ENCODE measurements at regions not wholly inside any gene's neighbourhood (a gene's known extent, or its start where the extent isn't known, plus 50 kb on each side); places are given as distances from the start of the nearest gene placed in this dataset.

DNA sequence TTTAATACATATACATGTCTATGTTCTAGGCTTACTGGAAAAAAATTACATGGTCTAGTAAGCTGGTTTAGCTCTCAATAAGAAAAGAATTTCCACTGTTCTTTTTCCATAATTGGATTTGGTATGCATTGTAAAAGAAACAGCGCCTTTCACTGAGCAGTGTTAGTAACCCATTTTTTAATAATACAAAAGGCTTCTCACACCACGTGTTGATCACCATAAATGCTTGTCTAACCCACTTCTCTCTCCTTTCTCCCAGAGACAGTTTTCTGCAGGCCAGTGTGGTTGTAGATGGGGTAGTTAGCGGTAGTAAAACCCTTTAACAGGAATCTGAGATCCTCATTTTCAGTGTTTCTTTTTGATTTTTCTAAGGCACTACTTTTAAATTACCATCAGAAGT lies 348.7 kb upstream of the MANEA start:
- no peak overlapping the region for H3K4me2 ChIP-seq (ENCODE audit: insufficient read depth, low read length)
- ChIA-PET POLR2A (no interaction called here), CTCF (no interaction called here)
- no peaks in the 10 kb centered on the region for H4K20me1 ChIP-seq (replicated peaks; ENCODE audit: control insufficient read depth, extremely low read depth, insufficient read depth, low read length)
- DNase-seq (ENCODE audit: low read depth, low spot score) (no peak), FAIRE-seq (no peak)
- no peaks in the 10 kb centered on the region for H3K36me3 ChIP-seq (ENCODE audit: control insufficient read depth in 2 of 2, extremely low read depth in 1 of 2, insufficient read depth in 2 of 2, low read length in 2 of 2)
- H2AFZ ChIP-seq (ENCODE audit: low read depth, low read length) = no peak overlapping the region
- no peaks in the 10 kb centered on the region for H3K27me3 ChIP-seq (ENCODE audit: control insufficient read depth in 2 of 2, insufficient read depth in 2 of 2, low read length in 2 of 2)
- no peak overlapping the region for H3K27ac ChIP-seq (ENCODE audit: insufficient read depth, low read depth, low read length)
- no peaks in the 10 kb centered on the region for H3K9me1 ChIP-seq (replicated peaks; ENCODE audit: control insufficient read depth, extremely low read depth, insufficient read depth, low read length)
- H3K9ac ChIP-seq (replicated peaks; ENCODE audit: extremely low read depth, insufficient read depth, low read length) = no peak overlapping the region
- no peaks in the 10 kb centered on the region for H3K79me2 ChIP-seq (ENCODE audit: control insufficient read depth, insufficient read depth, low read length)
- H3K4me3 ChIP-seq (replicated peaks in 1 of 3; ENCODE audit: insufficient read depth in 1 of 3, low read depth in 1 of 3, low read length in 3 of 3) = no peak overlapping the region
- no peak for TF ChIP-seq POLR2A (IDR thresholded peaks at IDR 0.05; ENCODE audit: low read depth, low read length)
- TF ChIP-seq POLR2AphosphoS5 (IDR thresholded peaks at IDR 0.05; ENCODE audit: insufficient read depth, low read depth, low read length) = no peak
- no peak for TF ChIP-seq EZH2 (IDR thresholded peaks at IDR 0.05; ENCODE audit: borderline replicate concordance, low read depth, low read length, severe bottlenecking)
- no peak for TF ChIP-seq MYC (IDR thresholded peaks at IDR 0.05; ENCODE audit: low read depth, low read length)
- TF ChIP-seq, protein P1, sequence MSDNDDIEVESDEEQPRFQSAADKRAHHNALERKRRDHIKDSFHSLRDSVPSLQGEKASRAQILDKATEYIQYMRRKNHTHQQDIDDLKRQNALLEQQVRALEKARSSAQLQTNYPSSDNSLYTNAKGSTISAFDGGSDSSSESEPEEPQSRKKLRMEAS (IDR thresholded peaks at IDR 0.05; ENCODE audit: insufficient read depth, insufficient read length) = no peak
- BruUV-seq (replicated peaks) = no TSS peak
- intact Hi-C loops (cut with micrococcal nuclease) (no loop called here), dilution Hi-C loops (cut with MboI; ENCODE audit: extremely low pct_ligation_motif_present, low sequenced_read_pairs) (no loop called here)
- no peaks in the 10 kb centered on the region for H3K9me3 ChIP-seq (replicated peaks; ENCODE audit: control insufficient read depth, insufficient read depth, low read length)
- H3K4me1 ChIP-seq (ENCODE audit: control insufficient read depth, extremely low read depth, insufficient read depth, low read length) = no peaks in the 10 kb centered on the region

DNA sequence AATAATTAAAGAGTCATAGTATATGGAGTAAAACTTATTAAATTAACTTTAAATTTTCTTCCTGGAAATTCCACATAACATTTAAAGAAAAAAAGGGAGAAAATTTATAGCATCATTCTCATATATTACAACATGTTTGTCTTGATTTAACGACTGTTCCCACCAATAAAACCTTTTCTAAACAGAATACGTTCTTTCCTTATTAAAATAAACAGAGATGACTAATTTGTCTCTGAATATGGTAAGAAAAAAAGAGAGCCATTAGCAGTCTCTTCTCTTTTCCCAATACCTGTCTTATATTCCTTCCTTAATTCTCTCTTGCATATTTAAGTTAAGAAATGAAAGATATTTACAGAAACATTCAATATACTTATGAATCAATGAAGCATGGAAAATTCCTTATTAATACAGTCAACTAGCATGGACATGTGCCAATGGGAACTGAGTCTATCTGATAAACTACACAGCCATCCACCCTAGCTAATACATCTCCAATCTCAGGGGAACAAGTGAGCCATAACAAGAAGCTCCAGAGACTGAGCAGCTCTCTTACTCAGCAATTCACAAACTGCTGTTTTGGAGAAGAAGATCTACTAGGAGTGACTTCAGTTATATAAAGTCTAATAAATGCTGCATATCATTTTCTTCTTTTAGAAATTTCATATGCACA lies 347.1 kb upstream of the MANEA start:
- CTCF ChIA-PET = no interaction called here
- H3K9ac ChIP-seq (replicated peaks; ENCODE audit: extremely low read depth, insufficient read depth, low read length) = no peak overlapping the region
- no peaks in the 10 kb centered on the region for H3K9me3 ChIP-seq (replicated peaks; ENCODE audit: control insufficient read depth, insufficient read depth, low read length)
- FAIRE-seq = no peak
- DNase-seq (ENCODE audit: low read depth, low spot score) = no peak
- H2AFZ ChIP-seq (ENCODE audit: low read depth, low read length) = no peak overlapping the region
- intact Hi-C loops (cut with micrococcal nuclease) = no loop called here
- no peaks in the 10 kb centered on the region for H3K4me1 ChIP-seq (ENCODE audit: control insufficient read depth, extremely low read depth, insufficient read depth, low read length)
- H3K4me3 ChIP-seq (replicated peaks in 1 of 3; ENCODE audit: insufficient read depth in 1 of 3, low read depth in 1 of 3, low read length in 3 of 3) = no peak overlapping the region
- no peak overlapping the region for H3K27ac ChIP-seq (ENCODE audit: insufficient read depth, low read depth, low read length)
- H3K4me2 ChIP-seq (ENCODE audit: insufficient read depth, low read length) = no peak overlapping the region
- no peaks in the 10 kb centered on the region for H3K79me2 ChIP-seq (ENCODE audit: control insufficient read depth, insufficient read depth, low read length)
- H3K9me1 ChIP-seq (replicated peaks; ENCODE audit: control insufficient read depth, extremely low read depth, insufficient read depth, low read length) = no peaks in the 10 kb centered on the region
- H4K20me1 ChIP-seq (replicated peaks; ENCODE audit: control insufficient read depth, extremely low read depth, insufficient read depth, low read length) = no peaks in the 10 kb centered on the region
- no TSS peak for BruUV-seq (replicated peaks)
- POLR2A ChIA-PET = no interaction called here
- H3K27me3 ChIP-seq (ENCODE audit: control insufficient read depth in 2 of 2, insufficient read depth in 2 of 2, low read length in 2 of 2) = no peaks in the 10 kb centered on the region
- dilution Hi-C loops (cut with MboI; ENCODE audit: extremely low pct_ligation_motif_present, low sequenced_read_pairs) = no loop called here
- TF ChIP-seq JUN (IDR thresholded peaks at IDR 0.05; ENCODE audit: borderline replicate concordance, insufficient read depth, insufficient read length, low read depth) = no peak
- TF ChIP-seq, protein P2, sequence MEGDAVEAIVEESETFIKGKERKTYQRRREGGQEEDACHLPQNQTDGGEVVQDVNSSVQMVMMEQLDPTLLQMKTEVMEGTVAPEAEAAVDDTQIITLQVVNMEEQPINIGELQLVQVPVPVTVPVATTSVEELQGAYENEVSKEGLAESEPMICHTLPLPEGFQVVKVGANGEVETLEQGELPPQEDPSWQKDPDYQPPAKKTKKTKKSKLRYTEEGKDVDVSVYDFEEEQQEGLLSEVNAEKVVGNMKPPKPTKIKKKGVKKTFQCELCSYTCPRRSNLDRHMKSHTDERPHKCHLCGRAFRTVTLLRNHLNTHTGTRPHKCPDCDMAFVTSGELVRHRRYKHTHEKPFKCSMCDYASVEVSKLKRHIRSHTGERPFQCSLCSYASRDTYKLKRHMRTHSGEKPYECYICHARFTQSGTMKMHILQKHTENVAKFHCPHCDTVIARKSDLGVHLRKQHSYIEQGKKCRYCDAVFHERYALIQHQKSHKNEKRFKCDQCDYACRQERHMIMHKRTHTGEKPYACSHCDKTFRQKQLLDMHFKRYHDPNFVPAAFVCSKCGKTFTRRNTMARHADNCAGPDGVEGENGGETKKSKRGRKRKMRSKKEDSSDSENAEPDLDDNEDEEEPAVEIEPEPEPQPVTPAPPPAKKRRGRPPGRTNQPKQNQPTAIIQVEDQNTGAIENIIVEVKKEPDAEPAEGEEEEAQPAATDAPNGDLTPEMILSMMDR (IDR thresholded peaks at IDR 0.05; ENCODE audit: extremely low read depth in 1 of 2, insufficient read depth in 1 of 2, low read depth in 1 of 2, low read length in 2 of 2) = no peak
- no peak for TF ChIP-seq POLR2AphosphoS5 (IDR thresholded peaks at IDR 0.05; ENCODE audit: insufficient read depth, low read depth, low read length)
- TF ChIP-seq EZH2 (IDR thresholded peaks at IDR 0.05; ENCODE audit: borderline replicate concordance, low read depth, low read length, severe bottlenecking) = no peak
- H3K36me3 ChIP-seq (ENCODE audit: control insufficient read depth in 2 of 2, extremely low read depth in 1 of 2, insufficient read depth in 2 of 2, low read length in 2 of 2) = no peaks in the 10 kb centered on the region

All from endothelial cell of umbilical vein (primary cell).